ENCODE measurements at regions not wholly inside any gene's neighbourhood (a gene's known extent, or its start where the extent isn't known, plus 50 kb on each side); places are given as distances from the start of the nearest gene placed in this dataset.

DNA sequence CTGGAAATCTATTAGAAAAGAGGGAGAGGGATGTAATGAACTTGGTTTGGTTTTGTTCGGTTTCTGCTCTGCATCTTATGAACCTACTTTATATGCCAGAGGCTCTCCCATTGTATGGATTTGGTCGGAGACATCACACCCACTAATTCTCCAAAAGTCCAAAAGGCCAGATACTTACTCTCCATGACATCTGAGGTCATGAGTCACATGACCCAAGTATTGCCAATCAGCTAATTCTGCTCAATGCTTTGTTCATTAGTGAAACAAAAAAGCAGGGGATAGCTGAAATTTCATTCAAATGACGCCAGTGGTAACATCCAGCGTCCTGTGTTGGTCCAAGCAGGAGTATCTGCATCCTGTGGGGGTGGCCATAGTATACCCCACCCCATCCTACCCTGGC is 173.6 kb downstream of the TRIM33 start:
- TF ChIP-seq, protein P1, sequence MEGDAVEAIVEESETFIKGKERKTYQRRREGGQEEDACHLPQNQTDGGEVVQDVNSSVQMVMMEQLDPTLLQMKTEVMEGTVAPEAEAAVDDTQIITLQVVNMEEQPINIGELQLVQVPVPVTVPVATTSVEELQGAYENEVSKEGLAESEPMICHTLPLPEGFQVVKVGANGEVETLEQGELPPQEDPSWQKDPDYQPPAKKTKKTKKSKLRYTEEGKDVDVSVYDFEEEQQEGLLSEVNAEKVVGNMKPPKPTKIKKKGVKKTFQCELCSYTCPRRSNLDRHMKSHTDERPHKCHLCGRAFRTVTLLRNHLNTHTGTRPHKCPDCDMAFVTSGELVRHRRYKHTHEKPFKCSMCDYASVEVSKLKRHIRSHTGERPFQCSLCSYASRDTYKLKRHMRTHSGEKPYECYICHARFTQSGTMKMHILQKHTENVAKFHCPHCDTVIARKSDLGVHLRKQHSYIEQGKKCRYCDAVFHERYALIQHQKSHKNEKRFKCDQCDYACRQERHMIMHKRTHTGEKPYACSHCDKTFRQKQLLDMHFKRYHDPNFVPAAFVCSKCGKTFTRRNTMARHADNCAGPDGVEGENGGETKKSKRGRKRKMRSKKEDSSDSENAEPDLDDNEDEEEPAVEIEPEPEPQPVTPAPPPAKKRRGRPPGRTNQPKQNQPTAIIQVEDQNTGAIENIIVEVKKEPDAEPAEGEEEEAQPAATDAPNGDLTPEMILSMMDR (tag by site-specific recombination; IDR thresholded peaks at IDR 0.05): no peak
- TF ChIP-seq, protein P2, sequence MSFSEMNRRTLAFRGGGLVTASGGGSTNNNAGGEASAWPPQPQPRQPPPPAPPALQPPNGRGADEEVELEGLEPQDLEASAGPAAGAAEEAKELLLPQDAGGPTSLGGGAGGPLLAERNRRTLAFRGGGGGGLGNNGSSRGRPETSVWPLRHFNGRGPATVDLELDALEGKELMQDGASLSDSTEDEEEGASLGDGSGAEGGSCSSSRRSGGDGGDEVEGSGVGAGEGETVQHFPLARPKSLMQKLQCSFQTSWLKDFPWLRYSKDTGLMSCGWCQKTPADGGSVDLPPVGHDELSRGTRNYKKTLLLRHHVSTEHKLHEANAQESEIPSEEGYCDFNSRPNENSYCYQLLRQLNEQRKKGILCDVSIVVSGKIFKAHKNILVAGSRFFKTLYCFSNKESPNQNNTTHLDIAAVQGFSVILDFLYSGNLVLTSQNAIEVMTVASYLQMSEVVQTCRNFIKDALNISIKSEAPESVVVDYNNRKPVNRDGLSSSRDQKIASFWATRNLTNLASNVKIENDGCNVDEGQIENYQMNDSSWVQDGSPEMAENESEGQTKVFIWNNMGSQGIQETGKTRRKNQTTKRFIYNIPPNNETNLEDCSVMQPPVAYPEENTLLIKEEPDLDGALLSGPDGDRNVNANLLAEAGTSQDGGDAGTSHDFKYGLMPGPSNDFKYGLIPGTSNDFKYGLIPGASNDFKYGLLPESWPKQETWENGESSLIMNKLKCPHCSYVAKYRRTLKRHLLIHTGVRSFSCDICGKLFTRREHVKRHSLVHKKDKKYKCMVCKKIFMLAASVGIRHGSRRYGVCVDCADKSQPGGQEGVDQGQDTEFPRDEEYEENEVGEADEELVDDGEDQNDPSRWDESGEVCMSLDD (tag by site-specific recombination; IDR thresholded peaks at IDR 0.05): no peak
- no peak for TF ChIP-seq ZNF548 (tag by site-specific recombination; IDR thresholded peaks at IDR 0.05)
- TF ChIP-seq, protein P3, sequence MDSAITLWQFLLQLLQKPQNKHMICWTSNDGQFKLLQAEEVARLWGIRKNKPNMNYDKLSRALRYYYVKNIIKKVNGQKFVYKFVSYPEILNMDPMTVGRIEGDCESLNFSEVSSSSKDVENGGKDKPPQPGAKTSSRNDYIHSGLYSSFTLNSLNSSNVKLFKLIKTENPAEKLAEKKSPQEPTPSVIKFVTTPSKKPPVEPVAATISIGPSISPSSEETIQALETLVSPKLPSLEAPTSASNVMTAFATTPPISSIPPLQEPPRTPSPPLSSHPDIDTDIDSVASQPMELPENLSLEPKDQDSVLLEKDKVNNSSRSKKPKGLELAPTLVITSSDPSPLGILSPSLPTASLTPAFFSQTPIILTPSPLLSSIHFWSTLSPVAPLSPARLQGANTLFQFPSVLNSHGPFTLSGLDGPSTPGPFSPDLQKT (IDR thresholded peaks at IDR 0.05; ENCODE audit: borderline replicate concordance, low read depth, low read length): no peak

Data from HEK293 (cell line).